ENCODE measurements at regions not wholly inside any gene's neighbourhood (a gene's known extent, or its start where the extent isn't known, plus 50 kb on each side); places are given as distances from the start of the nearest gene placed in this dataset.

- Histone ChIP-seq H3K36me3 (ENCODE audit: insufficient read depth in 1 of 2, low read depth in 1 of 2) (no peaks in the 10 kb centered on the region), H3K4me1 (no peaks in the 10 kb centered on the region), H3K27me3 (ENCODE audit: insufficient read depth in 3 of 3, low read length in 2 of 3) (no peaks in the 10 kb centered on the region), H3K4me3 (no peak overlapping the region), H3K9me3 (no peaks in the 10 kb centered on the region), H3K27ac (no peak overlapping the region)
- DNase-seq (no peak), ATAC-seq (no peak)
- 81 to 86% (median 85%) methylated on average over 7 of the region's 7 CpGs for WGBS, 3 donors
- intact Hi-C loops (cut with DNase I) = no loop called here
- no peak for TF ChIP-seq CTCF (IDR thresholded peaks at IDR 0.05)
Observed at GRCh38 chr4:187432310-187432709, 563.3 kb upstream of the ZFP42 start.

DNA sequence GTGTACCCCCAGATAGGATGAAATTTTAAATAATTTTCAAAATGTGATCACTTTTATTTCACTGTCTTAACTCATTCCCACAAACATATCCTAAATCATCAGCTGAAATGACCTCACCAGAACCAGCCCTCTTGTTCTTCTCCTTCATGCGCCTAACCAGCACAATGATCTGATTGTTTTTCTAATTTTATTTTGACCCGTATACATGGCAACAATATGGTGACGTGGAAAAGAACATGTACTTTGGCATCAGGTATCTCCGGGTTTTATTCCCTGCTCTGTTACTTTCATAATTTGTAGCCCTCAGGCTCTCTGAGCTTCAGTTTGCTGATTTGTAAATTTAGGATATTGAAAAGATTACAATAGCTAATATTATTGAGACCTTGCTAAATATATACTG is 562.4 kb upstream of the ZFP42 start:
- DNase-seq = no peak
- no peak for ATAC-seq
- 49 to 57% (median 55%) methylated on average over 4 of the region's 4 CpGs for WGBS, 3 donors
- H3K36me3 ChIP-seq (ENCODE audit: insufficient read depth in 1 of 2, low read depth in 1 of 2) = no peaks in the 10 kb centered on the region
- H3K27me3 ChIP-seq (ENCODE audit: insufficient read depth in 3 of 3, low read length in 2 of 3) = no peaks in the 10 kb centered on the region
- intact Hi-C loops (cut with DNase I) = no loop called here
- no peak overlapping the region for H3K27ac ChIP-seq
- H3K9me3 ChIP-seq = no peaks in the 10 kb centered on the region
- no peak overlapping the region for H3K4me3 ChIP-seq
- TF ChIP-seq CTCF (IDR thresholded peaks at IDR 0.05) = no peak
- no peaks in the 10 kb centered on the region for H3K4me1 ChIP-seq

GRCh38 chr4:187436251-187436650 is 559.3 kb upstream of the ZFP42 start:
- Histone ChIP-seq H3K4me3 (no peak overlapping the region), H3K4me1 (no peaks in the 10 kb centered on the region), H3K27ac (no peak overlapping the region), H3K36me3 (ENCODE audit: insufficient read depth in 1 of 2, low read depth in 1 of 2) (no peaks in the 10 kb centered on the region), H3K9me3 (no peaks in the 10 kb centered on the region), H3K27me3 (ENCODE audit: insufficient read depth in 3 of 3, low read length in 2 of 3) (no peaks in the 10 kb centered on the region)
- no peak for TF ChIP-seq CTCF (IDR thresholded peaks at IDR 0.05)
- WGBS, 3 donors = 71 to 90% (median 78%) methylated on average over 5 of the region's 5 CpGs
- intact Hi-C loops (cut with DNase I) = no loop called here
- no peak for ATAC-seq
- no peak for DNase-seq

DNA sequence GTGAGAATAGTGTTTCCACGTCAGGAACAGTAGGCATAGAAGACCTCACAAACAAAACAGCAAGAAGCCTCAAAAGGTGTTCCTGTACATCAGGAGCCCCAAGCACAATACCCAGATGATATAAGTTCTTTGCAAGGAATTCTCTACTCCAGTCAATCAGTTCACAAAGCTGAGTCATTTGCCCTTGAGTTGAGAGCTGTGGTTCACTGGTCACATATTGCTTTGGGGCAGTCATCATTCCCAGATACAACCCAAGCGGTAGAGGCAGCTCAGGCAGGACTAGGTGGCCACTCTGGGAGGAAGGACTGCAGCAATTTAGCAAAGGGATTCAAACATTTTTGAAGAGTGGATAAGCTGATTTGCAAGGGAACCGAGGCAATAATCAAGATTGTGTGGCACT is 551.5 kb upstream of the ZFP42 start:
- Histone ChIP-seq H3K4me1 (no peaks in the 10 kb centered on the region), H3K4me3 (no peak overlapping the region), H3K36me3 (ENCODE audit: insufficient read depth in 1 of 2, low read depth in 1 of 2) (no peaks in the 10 kb centered on the region), H3K9me3 (no peaks in the 10 kb centered on the region), H3K27ac (no peak overlapping the region), H3K27me3 (ENCODE audit: insufficient read depth in 3 of 3, low read length in 2 of 3) (no peaks in the 10 kb centered on the region)
- intact Hi-C loops (cut with DNase I) = no loop called here
- no peak for TF ChIP-seq CTCF (IDR thresholded peaks at IDR 0.05)
- 83 to 92% (median 88%) methylated on average over 3 of the region's 3 CpGs for WGBS, 3 donors
- DNase-seq = no peak
- no peak for ATAC-seq

GRCh38 chr4:187449702-187450101 is 545.9 kb upstream of the ZFP42 start:
- H3K4me1 ChIP-seq = no peaks in the 10 kb centered on the region
- WGBS, 3 donors = 80 to 92% (median 85%) methylated on average over 3 of the region's 3 CpGs
- DNase-seq (no peak), ATAC-seq (no peak)
- H3K27me3 ChIP-seq (ENCODE audit: insufficient read depth in 3 of 3, low read length in 2 of 3) = no peaks in the 10 kb centered on the region
- no peaks in the 10 kb centered on the region for H3K9me3 ChIP-seq
- H3K36me3 ChIP-seq (ENCODE audit: insufficient read depth in 1 of 2, low read depth in 1 of 2) = no peaks in the 10 kb centered on the region
- no peak overlapping the region for H3K27ac ChIP-seq
- no peak for TF ChIP-seq CTCF (IDR thresholded peaks at IDR 0.05)
- intact Hi-C loops (cut with DNase I) = no loop called here
- no peak overlapping the region for H3K4me3 ChIP-seq

Measured in psoas muscle (tissue), 7 donors.